MCF 10A (cell line): ENCODE measurements at regions not wholly inside any gene's neighbourhood (a gene's known extent, or its start where the extent isn't known, plus 50 kb on each side); places are given as distances from the start of the nearest gene placed in this dataset.

Source experiments
- BruUV-seq: library from RNA; stranded (reverse); fragments of 400-500 nt; replicated peaks from 2 replicates; lab custom pipeline; 2021; lab: Mats Ljungman, UMichigan
- CTCF ChIA-PET: fragments of 300-600 bp; sonication (Branson Sonifier 250); formaldehyde crosslinking; extraction: SDS; loops from one replicate; lab custom pipeline; 2021; ENCODE audit warnings: antibody characterized with exemption, inconsistent platforms; lab: Yijun Ruan, JAX
- POLR2A ChIA-PET: fragments of 300-600, 350-650 bp; sonication (Branson Sonifier 250); formaldehyde crosslinking; extraction: SDS; loops from one replicate; lab custom pipeline; 2020; ENCODE audit warnings: antibody characterized with exemption, inconsistent platforms; lab: Yijun Ruan, JAX
- DNase-seq: peaks from one replicate; pipeline ENCODE4 v3.0.0-alpha.2; 2018; ENCODE audit not compliant: unreplicated experiment
- H3K27ac Mint-ChIP-seq: one replicate; pipeline ENCODE4 v1.8.0; 2022; ENCODE audit warnings: mild to moderate bottlenecking, low read depth, mixed read lengths; ENCODE audit not compliant: unreplicated experiment
- H3K27me3 Mint-ChIP-seq: one replicate; pipeline ENCODE4 v1.8.0; 2022; ENCODE audit warnings: mixed read lengths; ENCODE audit not compliant: insufficient read depth, unreplicated experiment
- H3K36me3 Mint-ChIP-seq: one replicate; pipeline ENCODE4 v1.8.0; 2022; ENCODE audit warnings: mild to moderate bottlenecking, moderate library complexity, mixed read lengths; ENCODE audit not compliant: insufficient read depth, unreplicated experiment
- H3K4me1 Mint-ChIP-seq: one replicate; pipeline ENCODE4 v1.8.0; 2022; ENCODE audit warnings: mixed read lengths; ENCODE audit not compliant: insufficient read depth, unreplicated experiment
- H3K4me3 Mint-ChIP-seq: one replicate; pipeline ENCODE4 v1.8.0; 2022; ENCODE audit warnings: mild to moderate bottlenecking, moderate library complexity, mixed read lengths; ENCODE audit not compliant: unreplicated experiment
- H3K9me3 Mint-ChIP-seq: one replicate; pipeline ENCODE4 v1.8.0; 2022; ENCODE audit warnings: mixed read lengths; ENCODE audit not compliant: unreplicated experiment
- CTCF ChIP-seq: fragments of 200-600 bp; IDR thresholded peaks from one replicate; pipeline ENCODE4 v1.8.0; 2022; ENCODE audit warnings: antibody characterized with exemption, mild to moderate bottlenecking; ENCODE audit not compliant: unreplicated experiment
- intact Hi-C: fragments of 100-400 bp; cut with micrococcal nuclease; formaldehyde crosslinking; loops from 2 replicates; pipeline ENCODE4 v1.14.1; 2022

GRCh38 chr5:128681096-128681495 lies 143.1 kb upstream of the FBN2 start:
- Mint-ChIP-seq H3K4me1 (no peaks in the 10 kb centered on the region), H3K9me3 (peaks cover under 1% of the 10 kb centered on the region), H3K27me3 (no peaks in the 10 kb centered on the region), H3K36me3 (no peaks in the 10 kb centered on the region), H3K27ac (no peak overlapping the region), H3K4me3 (no peak overlapping the region)
- TF ChIP-seq CTCF = no peak
- ChIA-PET CTCF (interaction anchor here (0.6 to 1.1 kb wide), 5 partner anchors 9 to 805 kb away, joined by 3 to 6 read pairs (median 3); no protein-coding TSS in a partner anchor), POLR2A (no interaction called here)
- no TSS peak for BruUV-seq
- no peak for DNase-seq
- intact Hi-C loops = no loop called here

- ChIA-PET CTCF (interaction anchor here (0.6 to 1.1 kb wide), 6 partner anchors 9 to 806 kb away, joined by 3 to 6 read pairs (median 3); no protein-coding TSS in a partner anchor), POLR2A (no interaction called here)
- Mint-ChIP-seq H3K36me3 (no peaks in the 10 kb centered on the region), H3K4me1 (no peaks in the 10 kb centered on the region), H3K9me3 (no peaks in the 10 kb centered on the region), H3K27ac (no peak overlapping the region), H3K4me3 (no peak overlapping the region), H3K27me3 (no peaks in the 10 kb centered on the region)
- no peak for TF ChIP-seq CTCF
- DNase-seq = no peak
- BruUV-seq = no TSS peak
- intact Hi-C loops = no loop called here
Observed at GRCh38 chr5:128681764-128682592, 143.9 kb upstream of the FBN2 start.

GRCh38 chr5:128682669-128683068 lies 144.6 kb upstream of the FBN2 start:
- Mint-ChIP-seq H3K4me1 (no peaks in the 10 kb centered on the region), H3K27ac (no peak overlapping the region), H3K36me3 (no peaks in the 10 kb centered on the region), H3K9me3 (no peaks in the 10 kb centered on the region), H3K4me3 (no peak overlapping the region), H3K27me3 (no peaks in the 10 kb centered on the region)
- intact Hi-C loops = no loop called here
- POLR2A ChIA-PET = no interaction called here
- no peak for DNase-seq
- BruUV-seq = no TSS peak
- CTCF ChIA-PET = interaction anchor here (0.6 to 1.1 kb wide), 6 partner anchors 8 to 190 kb away, joined by 3 to 5 read pairs (median 3); no protein-coding TSS in a partner anchor
- TF ChIP-seq CTCF = no peak

- Mint-ChIP-seq H3K36me3 (no peaks in the 10 kb centered on the region), H3K4me1 (no peaks in the 10 kb centered on the region), H3K9me3 (no peaks in the 10 kb centered on the region), H3K27ac (no peak overlapping the region), H3K4me3 (no peak overlapping the region), H3K27me3 (no peaks in the 10 kb centered on the region)
- no peak for DNase-seq
- ChIA-PET CTCF (interaction anchor here (2.4 kb wide), 1 partner anchor 10 kb away, joined by 21 read pairs; no protein-coding TSS in a partner anchor), POLR2A (no interaction called here)
- TF ChIP-seq CTCF = no peak
- BruUV-seq = no TSS peak
- intact Hi-C loops = no loop called here
Observed at GRCh38 chr5:128684961-128685360, 146.9 kb upstream of the FBN2 start.
